ENCODE measurements at regions not wholly inside any gene's neighbourhood (a gene's known extent, or its start where the extent isn't known, plus 50 kb on each side); places are given as distances from the start of the nearest gene placed in this dataset.

DNA sequence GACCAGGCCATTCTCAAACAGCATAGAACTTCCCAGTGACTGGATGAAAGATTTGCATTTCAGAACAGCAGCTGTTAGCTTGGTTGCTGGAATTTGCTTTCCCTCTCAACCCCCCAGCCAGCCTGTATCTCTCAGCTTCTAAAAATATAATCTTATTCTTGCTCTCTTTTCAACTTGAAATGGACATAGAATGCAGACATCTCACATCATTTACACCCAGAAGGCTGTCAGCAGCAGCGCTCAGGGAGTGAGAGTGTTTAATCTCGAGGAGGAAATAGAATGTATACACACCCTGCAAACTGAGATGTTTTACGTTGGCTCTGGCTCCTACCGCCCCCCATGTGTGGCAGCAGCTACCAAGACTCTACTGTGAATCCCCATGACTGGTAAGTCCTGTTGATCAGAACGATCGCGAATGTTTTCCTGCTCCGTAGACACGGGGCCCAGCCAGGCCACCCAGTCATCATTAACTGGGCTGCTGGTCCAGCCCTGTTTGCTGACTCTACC lies 163.4 kb upstream of the SLC24A3 start:
- TF ChIP-seq, protein P1, sequence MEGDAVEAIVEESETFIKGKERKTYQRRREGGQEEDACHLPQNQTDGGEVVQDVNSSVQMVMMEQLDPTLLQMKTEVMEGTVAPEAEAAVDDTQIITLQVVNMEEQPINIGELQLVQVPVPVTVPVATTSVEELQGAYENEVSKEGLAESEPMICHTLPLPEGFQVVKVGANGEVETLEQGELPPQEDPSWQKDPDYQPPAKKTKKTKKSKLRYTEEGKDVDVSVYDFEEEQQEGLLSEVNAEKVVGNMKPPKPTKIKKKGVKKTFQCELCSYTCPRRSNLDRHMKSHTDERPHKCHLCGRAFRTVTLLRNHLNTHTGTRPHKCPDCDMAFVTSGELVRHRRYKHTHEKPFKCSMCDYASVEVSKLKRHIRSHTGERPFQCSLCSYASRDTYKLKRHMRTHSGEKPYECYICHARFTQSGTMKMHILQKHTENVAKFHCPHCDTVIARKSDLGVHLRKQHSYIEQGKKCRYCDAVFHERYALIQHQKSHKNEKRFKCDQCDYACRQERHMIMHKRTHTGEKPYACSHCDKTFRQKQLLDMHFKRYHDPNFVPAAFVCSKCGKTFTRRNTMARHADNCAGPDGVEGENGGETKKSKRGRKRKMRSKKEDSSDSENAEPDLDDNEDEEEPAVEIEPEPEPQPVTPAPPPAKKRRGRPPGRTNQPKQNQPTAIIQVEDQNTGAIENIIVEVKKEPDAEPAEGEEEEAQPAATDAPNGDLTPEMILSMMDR (IDR thresholded peaks at IDR 0.05; ENCODE audit: insufficient read depth, low read length) = no peak
- TF ChIP-seq POLR2AphosphoS5 (IDR thresholded peaks at IDR 0.05; ENCODE audit: low read depth) = no peak

Measured in HL-60 (cell line).